ENCODE measurements at regions not wholly inside any gene's neighbourhood (a gene's known extent, or its start where the extent isn't known, plus 50 kb on each side); places are given as distances from the start of the nearest gene placed in this dataset.

GRCh38 chr4:151934766-151935165 lies 174.0 kb upstream of the GATB start:
- Histone ChIP-seq H3K27me3 (replicated peaks) (no peaks in the 10 kb centered on the region), H3K27ac (no peak overlapping the region), H3K36me3 (replicated peaks) (no peaks in the 10 kb centered on the region), H3K4me3 (ENCODE audit: low read depth, low read length) (no peak overlapping the region)
- TF ChIP-seq CTCF (IDR thresholded peaks at IDR 0.05; ENCODE audit: low read depth, low read length, missing control alignments) = no peak
- in situ Hi-C loops (cut with HindIII; ENCODE audit: low pct_ligation_motif_present, low sequenced_read_pairs) = no loop called here
- no peak for DNase-seq

GRCh38 chr4:151933122-151933827 lies 172.5 kb upstream of the GATB start:
- Histone ChIP-seq H3K27me3 (replicated peaks) (no peaks in the 10 kb centered on the region), H3K4me3 (ENCODE audit: low read depth, low read length) (no peak overlapping the region), H3K27ac (no peak overlapping the region), H3K36me3 (replicated peaks) (no peaks in the 10 kb centered on the region)
- TF ChIP-seq CTCF (IDR thresholded peaks at IDR 0.05; ENCODE audit: low read depth, low read length, missing control alignments) = no peak
- no peak for DNase-seq
- in situ Hi-C loops (cut with HindIII; ENCODE audit: low pct_ligation_motif_present, low sequenced_read_pairs) = no loop called here

- Histone ChIP-seq H3K36me3 (replicated peaks) (no peaks in the 10 kb centered on the region), H3K27me3 (replicated peaks) (no peaks in the 10 kb centered on the region), H3K4me3 (ENCODE audit: low read depth, low read length) (no peak overlapping the region), H3K27ac (no peak overlapping the region)
- no peak for DNase-seq
- no peak for TF ChIP-seq CTCF (IDR thresholded peaks at IDR 0.05; ENCODE audit: low read depth, low read length, missing control alignments)
- in situ Hi-C loops (cut with HindIII; ENCODE audit: low pct_ligation_motif_present, low sequenced_read_pairs) = no loop called here
Measured at GRCh38 chr4:151931563-151931962, 170.8 kb upstream of the GATB start.

GRCh38 chr4:151930372-151930771 lies 169.6 kb upstream of the GATB start:
- H3K27me3 ChIP-seq (replicated peaks) = no peaks in the 10 kb centered on the region
- in situ Hi-C loops (cut with HindIII; ENCODE audit: low pct_ligation_motif_present, low sequenced_read_pairs) = no loop called here
- no peaks in the 10 kb centered on the region for H3K36me3 ChIP-seq (replicated peaks)
- no peak for TF ChIP-seq CTCF (IDR thresholded peaks at IDR 0.05; ENCODE audit: low read depth, low read length, missing control alignments)
- no peak overlapping the region for H3K27ac ChIP-seq
- no peak for DNase-seq
- no peak overlapping the region for H3K4me3 ChIP-seq (ENCODE audit: low read depth, low read length)

- in situ Hi-C loops (cut with HindIII; ENCODE audit: low pct_ligation_motif_present, low sequenced_read_pairs) = no loop called here
- H3K27me3 ChIP-seq (replicated peaks) = no peaks in the 10 kb centered on the region
- H3K4me3 ChIP-seq (ENCODE audit: low read depth, low read length) = no peak overlapping the region
- no peak for DNase-seq
- no peaks in the 10 kb centered on the region for H3K36me3 ChIP-seq (replicated peaks)
- no peak overlapping the region for H3K27ac ChIP-seq
- TF ChIP-seq CTCF (IDR thresholded peaks at IDR 0.05; ENCODE audit: low read depth, low read length, missing control alignments) = no peak
Measured at GRCh38 chr4:151928112-151928511, 167.3 kb upstream of the GATB start.

- Histone ChIP-seq H3K4me3 (ENCODE audit: low read depth, low read length) (no peak overlapping the region), H3K27me3 (replicated peaks) (no peaks in the 10 kb centered on the region), H3K36me3 (replicated peaks) (no peaks in the 10 kb centered on the region), H3K27ac (no peak overlapping the region)
- in situ Hi-C loops (cut with HindIII; ENCODE audit: low pct_ligation_motif_present, low sequenced_read_pairs) = no loop called here
- no peak for TF ChIP-seq CTCF (IDR thresholded peaks at IDR 0.05; ENCODE audit: low read depth, low read length, missing control alignments)
- DNase-seq = no peak
Measured at GRCh38 chr4:151922811-151923210, 162.0 kb upstream of the GATB start.
